Right lobe of liver (tissue), 4 donors: ENCODE measurements at regions not wholly inside any gene's neighbourhood (a gene's known extent, or its start where the extent isn't known, plus 50 kb on each side); places are given as distances from the start of the nearest gene placed in this dataset.

Experiments used
- POLR2A ChIP-seq: fragments of 450-650 bp; IDR thresholded peaks from one replicate; pipeline ENCODE4 v1.6.1; 2017; ENCODE audit warnings: antibody characterized with exemption, mild to moderate bottlenecking
- TF ChIP-seq, protein P1 (sequence below), 4 donors: fragments of 200-600 bp in 3 of 4; fragments of 450-650 bp in 1 of 4; IDR thresholded peaks; one replicate each; pipeline versions ENCODE4 v1.5.1 to v1.8.0; 2016 to 2022; ENCODE audit warnings: antibody characterized with exemption in 4 of 4, mild to moderate bottlenecking in 2 of 4
- donor health status: DM: no; HTN: no; CAD: no.
- donor health status: DM: no; HTN: no; CAD: no.
- donor health status: DM: no; HTN: yes; CAD: no.

GRCh38 chr9:22588918-22589317 is 142.3 kb downstream of the DMRTA1 start:
- no peak for TF ChIP-seq POLR2A
- TF ChIP-seq, protein P1, sequence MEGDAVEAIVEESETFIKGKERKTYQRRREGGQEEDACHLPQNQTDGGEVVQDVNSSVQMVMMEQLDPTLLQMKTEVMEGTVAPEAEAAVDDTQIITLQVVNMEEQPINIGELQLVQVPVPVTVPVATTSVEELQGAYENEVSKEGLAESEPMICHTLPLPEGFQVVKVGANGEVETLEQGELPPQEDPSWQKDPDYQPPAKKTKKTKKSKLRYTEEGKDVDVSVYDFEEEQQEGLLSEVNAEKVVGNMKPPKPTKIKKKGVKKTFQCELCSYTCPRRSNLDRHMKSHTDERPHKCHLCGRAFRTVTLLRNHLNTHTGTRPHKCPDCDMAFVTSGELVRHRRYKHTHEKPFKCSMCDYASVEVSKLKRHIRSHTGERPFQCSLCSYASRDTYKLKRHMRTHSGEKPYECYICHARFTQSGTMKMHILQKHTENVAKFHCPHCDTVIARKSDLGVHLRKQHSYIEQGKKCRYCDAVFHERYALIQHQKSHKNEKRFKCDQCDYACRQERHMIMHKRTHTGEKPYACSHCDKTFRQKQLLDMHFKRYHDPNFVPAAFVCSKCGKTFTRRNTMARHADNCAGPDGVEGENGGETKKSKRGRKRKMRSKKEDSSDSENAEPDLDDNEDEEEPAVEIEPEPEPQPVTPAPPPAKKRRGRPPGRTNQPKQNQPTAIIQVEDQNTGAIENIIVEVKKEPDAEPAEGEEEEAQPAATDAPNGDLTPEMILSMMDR (IDR thresholded peaks at IDR 0.05), result no peak
